GDM1 (cell line): ENCODE measurements at regions not wholly inside any gene's neighbourhood (a gene's known extent, or its start where the extent isn't known, plus 50 kb on each side); places are given as distances from the start of the nearest gene placed in this dataset.
"Not testable (repeated sequence)": the region's sequence is repeated elsewhere in the genome, so short reads cannot be mapped to it uniquely, and the experiment has no call there.

Experiments
- DNase-seq: peaks from one replicate; lab custom pipeline; 2025; lab: John Stamatoyannopoulos, UW

GRCh38 chr3:94336046-94336753 is 273.3 kb downstream of the NSUN3 start:
- DNase-seq: no peak

- no peak for DNase-seq
These were observed 282.2 kb downstream of the NSUN3 start for GRCh38 chr3:94345101-94345500.

GRCh38 chr3:94349310-94349878 is 286.5 kb downstream of the NSUN3 start:
- DNase-seq: no peak

GRCh38 chr3:94356581-94356980 is 293.7 kb downstream of the NSUN3 start:
- no peak for DNase-seq

- no peak for DNase-seq
These were observed 297.1 kb downstream of the NSUN3 start for GRCh38 chr3:94359996-94360395.

GRCh38 chr3:94360987-94361386 is 298.1 kb downstream of the NSUN3 start:
- no peak for DNase-seq

- DNase-seq: no peak
These were observed 299.5 kb downstream of the NSUN3 start for GRCh38 chr3:94362393-94362792.

- no peak for DNase-seq
These were observed 302.1 kb downstream of the NSUN3 start for GRCh38 chr3:94365006-94365405.

GRCh38 chr3:94372026-94372425 is 309.2 kb downstream of the NSUN3 start:
- DNase-seq: no peak

GRCh38 chr3:94373456-94373855 is 310.6 kb downstream of the NSUN3 start:
- DNase-seq: no peak

- DNase-seq: no peak
These were observed 311.7 kb downstream of the NSUN3 start for GRCh38 chr3:94374439-94375161.

GRCh38 chr3:94377123-94377696 is 314.3 kb downstream of the NSUN3 start:
- not testable (repeated sequence) for DNase-seq

GRCh38 chr3:94377863-94378262 is 315.0 kb downstream of the NSUN3 start:
- not testable (repeated sequence) for DNase-seq

- no peak for DNase-seq
These were observed 315.5 kb downstream of the NSUN3 start for GRCh38 chr3:94378322-94378721.

- DNase-seq: no peak
These were observed 316.4 kb downstream of the NSUN3 start for GRCh38 chr3:94379264-94379663.

- DNase-seq: no peak
These were observed 332.0 kb downstream of the NSUN3 start for GRCh38 chr3:94394885-94395284.

- no peak for DNase-seq
These were observed 333.0 kb downstream of the NSUN3 start for GRCh38 chr3:94395851-94396250.

GRCh38 chr3:94398036-94398435 is 335.2 kb downstream of the NSUN3 start:
- DNase-seq: no peak

GRCh38 chr3:94401466-94401865 is 338.6 kb downstream of the NSUN3 start:
- no peak for DNase-seq

- DNase-seq: no peak
These were observed 339.3 kb downstream of the NSUN3 start for GRCh38 chr3:94402126-94402525.

- no peak for DNase-seq
These were observed 342.6 kb downstream of the NSUN3 start for GRCh38 chr3:94405258-94406035.

GRCh38 chr3:94406595-94406994 is 343.7 kb downstream of the NSUN3 start:
- no peak for DNase-seq
